Activated CD4-positive, alpha-beta T cell treated with anti-CD3 and anti-CD28 coated beads, Interleukin-2, amount 50 U/mL, for 48 hours (primary cell): ENCODE measurements at regions not wholly inside any gene's neighbourhood (a gene's known extent, or its start where the extent isn't known, plus 50 kb on each side); places are given as distances from the start of the nearest gene placed in this dataset.
"Not testable (repeated sequence)": the region's sequence is repeated elsewhere in the genome, so short reads cannot be mapped to it uniquely, and the experiment has no call there.

Experiments used
- DNase-seq, 2 experiments: peaks; one replicate each; pipeline ENCODE4 v3.0.0-alpha.2; 2020

DNA sequence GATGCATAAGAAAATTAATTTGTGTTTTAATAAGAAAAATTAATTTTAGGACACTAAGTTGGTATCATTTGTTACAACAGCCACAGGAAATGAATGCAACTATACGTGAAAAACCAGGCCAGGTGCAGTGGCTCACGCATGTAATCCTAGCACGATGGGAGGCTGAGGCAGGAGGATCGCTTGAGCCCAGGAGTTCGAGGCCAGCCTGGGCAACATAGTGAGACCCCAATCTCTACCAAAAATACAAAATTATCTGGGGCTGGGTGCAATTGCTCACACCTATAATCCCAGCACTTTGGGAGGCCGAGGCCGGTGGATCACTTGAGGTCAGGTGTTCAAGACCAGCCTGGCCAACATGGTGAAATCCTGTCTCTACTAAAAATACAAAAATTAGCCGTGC lies 132.2 kb upstream of the CIBAR2 start:
- not testable (repeated sequence) for DNase-seq

GRCh38 chr16:85245307-85246172 lies 133.3 kb upstream of the CIBAR2 start:
- peak; percentile 49 to 58 for DNase-seq

- DNase-seq, result no peak
These were observed 134.2 kb upstream of the CIBAR2 start for GRCh38 chr16:85246473-85246872.

- DNase-seq, result no peak
These were observed 134.7 kb upstream of the CIBAR2 start for GRCh38 chr16:85246973-85247372.

GRCh38 chr16:85248342-85248741 lies 136.1 kb upstream of the CIBAR2 start:
- DNase-seq, result no peak

- DNase-seq, result no peak
These were observed 136.6 kb upstream of the CIBAR2 start for GRCh38 chr16:85248857-85249256.

DNA sequence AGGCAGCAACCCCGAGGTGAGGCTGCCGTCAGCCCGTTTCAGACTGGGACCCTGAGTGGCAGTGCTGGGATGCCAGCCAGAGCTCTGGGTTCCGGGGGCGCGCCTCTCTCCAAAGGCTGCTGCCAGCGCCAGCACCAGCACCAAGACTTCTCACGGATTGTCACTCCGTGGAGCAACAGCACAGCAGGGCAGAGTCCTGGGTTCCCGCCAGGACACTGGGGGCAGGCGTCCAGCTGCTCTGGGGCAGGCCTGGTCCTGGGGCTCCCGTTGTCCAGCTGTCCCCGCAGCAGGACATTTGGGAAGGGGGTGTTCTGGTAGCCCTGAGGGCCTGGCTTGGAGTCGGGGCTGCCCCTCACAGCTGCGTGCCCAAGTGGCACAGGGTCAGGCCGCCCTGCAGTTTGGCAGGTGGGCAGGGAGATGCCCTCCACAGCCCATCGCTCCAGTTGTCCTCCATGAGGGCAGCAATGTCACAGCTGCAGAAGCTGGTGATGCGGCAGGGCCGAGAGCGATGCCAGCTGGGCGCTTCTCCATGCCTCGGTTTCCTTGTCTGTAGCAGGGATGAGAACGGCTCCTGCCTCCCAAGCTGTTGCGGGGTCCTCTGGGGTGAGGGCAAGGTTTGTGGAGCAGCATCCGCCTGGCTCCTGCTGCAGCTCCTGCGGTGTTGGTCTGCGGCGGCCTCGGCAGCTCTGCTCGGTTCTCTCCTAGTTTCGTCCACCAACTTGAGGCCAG lies 137.3 kb upstream of the CIBAR2 start:
- no peak for DNase-seq

GRCh38 chr16:85250147-85250463 lies 137.8 kb upstream of the CIBAR2 start:
- DNase-seq, result no peak

DNA sequence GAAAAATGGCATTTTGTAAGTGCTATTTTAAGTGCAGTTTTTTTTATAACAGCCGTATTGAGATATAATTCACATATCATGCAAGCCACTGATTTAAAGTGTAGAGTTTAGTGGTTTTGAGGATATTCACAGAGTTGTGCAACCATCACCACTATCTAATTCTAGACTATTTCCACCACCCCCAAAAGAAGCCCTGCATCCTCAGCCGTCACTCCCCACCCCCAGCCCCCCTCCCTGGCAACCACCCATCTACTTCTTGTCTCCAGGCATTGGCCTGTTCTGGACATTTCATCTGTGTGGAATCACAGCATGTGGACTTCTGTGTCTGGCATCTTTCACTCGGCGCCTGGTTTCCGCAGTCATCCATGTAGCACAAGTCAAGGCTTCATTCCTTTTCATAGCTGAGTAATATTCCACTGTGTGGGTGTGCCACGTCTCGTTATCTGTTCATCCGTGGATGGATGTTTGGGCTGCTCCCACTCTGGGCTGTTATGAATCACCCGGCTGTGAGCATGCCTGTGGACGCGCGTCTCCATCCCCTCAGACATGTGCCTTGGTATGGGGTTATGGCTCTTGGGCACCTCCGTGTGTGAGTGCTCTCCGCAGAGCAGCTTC lies 138.4 kb upstream of the CIBAR2 start:
- DNase-seq, result no peak

GRCh38 chr16:85251225-85251760 lies 139.0 kb upstream of the CIBAR2 start:
- no peak for DNase-seq

DNA sequence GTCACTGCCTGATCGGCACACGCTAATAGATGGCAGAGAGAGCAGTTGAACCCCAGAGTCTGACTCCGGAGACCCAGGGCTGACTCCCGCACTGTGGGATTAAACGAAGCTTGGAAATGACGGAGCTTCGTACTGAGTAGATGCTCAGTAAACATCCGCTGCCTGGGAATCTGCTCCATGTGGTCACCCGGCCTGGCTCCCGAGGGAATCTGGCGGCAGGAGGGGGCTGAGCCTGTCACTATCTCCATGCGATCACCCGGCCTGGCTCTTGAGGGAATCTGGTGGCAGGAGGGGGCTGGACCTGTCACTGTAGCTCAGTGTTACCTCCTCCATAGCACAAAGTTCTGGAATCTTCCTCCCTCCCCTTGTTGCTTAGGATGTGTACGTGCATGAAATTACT lies 139.7 kb upstream of the CIBAR2 start:
- DNase-seq, result no peak

DNA sequence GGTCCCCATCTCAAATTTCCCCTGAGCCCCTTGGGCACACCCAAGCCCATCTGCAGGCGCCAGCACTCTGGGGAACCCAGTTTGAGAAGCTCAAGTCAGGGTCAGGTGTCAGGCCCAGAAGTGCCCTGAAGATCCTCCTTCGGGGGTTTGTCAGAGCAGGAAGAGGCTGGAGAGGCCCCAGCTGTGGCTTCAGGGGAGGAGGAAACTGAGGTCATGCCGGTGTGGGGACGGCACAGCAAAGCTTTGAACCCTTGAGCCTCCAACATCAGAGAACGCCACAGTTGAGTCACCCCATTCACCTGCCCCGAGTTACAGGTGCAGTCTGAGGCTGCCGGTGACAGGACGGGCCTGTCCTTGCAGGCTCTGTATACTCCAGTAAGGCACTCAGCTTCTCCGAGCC lies 140.2 kb upstream of the CIBAR2 start:
- DNase-seq, result no peak

GRCh38 chr16:85253084-85253941 lies 141.0 kb upstream of the CIBAR2 start:
- DNase-seq, result peak; percentile 71 to 74

GRCh38 chr16:85254051-85254450 lies 141.8 kb upstream of the CIBAR2 start:
- no peak for DNase-seq

- DNase-seq, result no peak
These were observed 142.6 kb upstream of the CIBAR2 start for GRCh38 chr16:85254921-85255320.

DNA sequence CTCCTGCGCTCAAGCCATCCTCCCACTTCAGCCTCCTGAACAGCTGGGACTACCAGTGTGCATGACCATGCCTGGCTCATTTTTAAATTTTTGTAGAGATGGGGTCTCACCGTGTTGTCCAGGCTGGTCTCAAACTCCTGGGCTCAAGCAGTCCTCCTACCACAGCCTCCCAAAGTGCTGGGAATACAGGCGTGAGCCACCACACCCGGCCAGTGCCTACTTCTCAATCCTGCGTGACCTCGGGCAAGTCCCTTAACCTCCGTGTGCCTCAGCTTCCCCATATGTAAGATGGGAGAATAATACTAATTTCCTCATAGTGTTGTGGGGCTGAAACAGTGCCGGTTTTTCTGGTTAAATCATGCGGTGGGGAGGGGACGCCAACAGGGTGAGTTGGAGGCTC lies 143.5 kb upstream of the CIBAR2 start:
- no peak for DNase-seq

GRCh38 chr16:85256190-85256739 lies 144.0 kb upstream of the CIBAR2 start:
- no peak for DNase-seq

GRCh38 chr16:85257483-85257882 lies 145.2 kb upstream of the CIBAR2 start:
- no peak for DNase-seq

DNA sequence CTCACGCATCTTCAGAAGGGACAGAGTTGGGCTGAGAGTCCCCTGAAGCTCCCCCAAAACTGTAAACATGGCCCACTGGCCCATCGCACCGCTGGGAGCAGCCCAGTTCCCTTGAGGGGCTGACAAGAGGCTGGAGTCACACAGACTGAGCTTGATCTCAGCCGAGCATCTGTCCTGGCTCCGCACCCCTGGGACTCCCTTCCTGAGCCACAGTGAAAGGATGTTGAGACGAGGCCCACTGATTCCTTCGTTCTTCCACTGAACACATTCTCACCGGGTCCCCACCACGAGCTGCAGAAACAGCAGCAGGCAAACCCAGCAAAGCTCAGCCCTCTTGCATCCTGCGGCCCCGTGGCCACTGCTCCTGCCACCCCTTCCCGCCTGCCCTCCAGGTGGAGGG lies 145.9 kb upstream of the CIBAR2 start:
- no peak for DNase-seq

DNA sequence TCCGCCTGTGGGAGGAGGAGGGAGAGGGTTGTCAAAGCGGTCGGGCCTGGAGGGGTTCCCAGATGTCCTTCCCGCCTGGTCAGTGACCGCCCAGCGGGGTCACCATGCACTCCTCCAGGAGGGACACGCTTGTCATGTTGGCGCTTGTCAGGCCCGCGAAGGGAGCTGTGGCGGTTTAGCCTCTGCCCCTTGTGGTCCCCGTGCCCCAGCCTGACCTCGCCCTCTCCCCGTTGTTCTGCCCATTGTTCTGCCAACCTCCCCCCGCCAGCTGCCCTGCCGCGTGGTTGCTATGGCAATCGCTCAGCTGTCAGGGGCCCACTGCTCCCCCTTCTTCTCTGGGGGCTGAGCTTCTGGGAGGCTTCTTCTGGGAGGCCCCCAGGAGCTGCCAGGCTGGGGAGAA lies 146.4 kb upstream of the CIBAR2 start:
- no peak for DNase-seq

DNA sequence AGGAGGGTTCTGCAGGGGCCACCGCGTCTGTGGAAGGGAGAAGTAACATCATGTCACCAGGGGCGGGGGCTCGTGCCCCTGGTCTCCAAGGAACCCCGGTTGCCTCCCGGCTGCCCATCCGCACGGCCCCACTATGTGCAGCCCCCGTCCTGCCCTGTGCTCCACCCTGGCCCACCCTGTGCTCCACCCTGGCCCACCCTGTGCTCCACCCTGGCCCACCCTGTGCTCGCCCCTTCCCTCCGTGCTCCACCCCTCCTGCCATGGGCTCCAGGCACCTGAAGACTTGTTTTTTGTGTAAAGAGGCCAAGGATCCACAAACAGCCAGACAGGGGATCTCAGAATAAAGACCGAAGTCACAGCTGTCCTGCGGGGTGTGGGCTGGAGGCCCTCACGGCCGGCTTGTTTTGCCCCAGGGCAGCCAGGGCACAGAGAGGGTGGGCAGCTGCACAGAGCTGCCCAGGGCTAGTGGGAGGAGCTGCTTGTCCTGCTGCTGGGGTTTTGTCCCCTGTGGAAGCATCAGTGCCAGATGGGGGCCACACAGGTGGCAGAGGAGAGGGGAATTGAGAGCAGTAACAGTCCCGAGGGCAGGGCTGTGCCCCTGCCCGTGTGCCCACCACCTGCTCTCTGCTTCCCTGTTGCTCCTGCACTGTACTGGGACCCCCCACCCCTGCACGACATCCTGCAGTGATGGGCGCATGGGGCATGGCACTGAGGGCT lies 147.0 kb upstream of the CIBAR2 start:
- no peak for DNase-seq

GRCh38 chr16:85259832-85260167 lies 147.5 kb upstream of the CIBAR2 start:
- DNase-seq, result no peak
